Left cardiac atrium (tissue), 4 donors: ENCODE measurements at regions not wholly inside any gene's neighbourhood (a gene's known extent, or its start where the extent isn't known, plus 50 kb on each side); places are given as distances from the start of the nearest gene placed in this dataset.
"Not testable (repeated sequence)": the region's sequence is repeated elsewhere in the genome, so short reads cannot be mapped to it uniquely, and the experiment has no call there.

Experiments
- ATAC-seq, 2 donors: fragments of 200-7000 bp; cut with Tn5 transposase; one replicate each; pipeline ENCODE4 v1.9.1; 2020; ENCODE audit warnings: mild to moderate bottlenecking in 2 of 2, moderate library complexity in 2 of 2
- DNase-seq: peaks from one replicate; pipeline ENCODE4 v3.0.0-alpha.2; 2020
- intact Hi-C, 2 donors: fragments of 100-400 bp; cut with DNase I; formaldehyde crosslinking; loops; one replicate each; pipeline versions ENCODE4 v1.14.1 to v1.15.1; 2022 to 2023
- donor health status: DM: no; HTN: yes; CAD: no.
- donor health status: DM: no; HTN: yes; CAD: no; lungs with severe emphysema.
- donor health status: DM: yes; HTN: yes; CAD: no.
- donor health status: Dilated cardiomyopathy.

- DNase-seq, result no peak
- ATAC-seq, result peak in 1 of 2 donors; percentile 19
- intact Hi-C loops, result no loop called here
Observed at GRCh38 chr13:18996627-18997051, 185.0 kb downstream of the TUBA3C start.

- ATAC-seq, result no peak
Observed at GRCh38 chr13:18996221-18996620, 185.4 kb downstream of the TUBA3C start.

DNA sequence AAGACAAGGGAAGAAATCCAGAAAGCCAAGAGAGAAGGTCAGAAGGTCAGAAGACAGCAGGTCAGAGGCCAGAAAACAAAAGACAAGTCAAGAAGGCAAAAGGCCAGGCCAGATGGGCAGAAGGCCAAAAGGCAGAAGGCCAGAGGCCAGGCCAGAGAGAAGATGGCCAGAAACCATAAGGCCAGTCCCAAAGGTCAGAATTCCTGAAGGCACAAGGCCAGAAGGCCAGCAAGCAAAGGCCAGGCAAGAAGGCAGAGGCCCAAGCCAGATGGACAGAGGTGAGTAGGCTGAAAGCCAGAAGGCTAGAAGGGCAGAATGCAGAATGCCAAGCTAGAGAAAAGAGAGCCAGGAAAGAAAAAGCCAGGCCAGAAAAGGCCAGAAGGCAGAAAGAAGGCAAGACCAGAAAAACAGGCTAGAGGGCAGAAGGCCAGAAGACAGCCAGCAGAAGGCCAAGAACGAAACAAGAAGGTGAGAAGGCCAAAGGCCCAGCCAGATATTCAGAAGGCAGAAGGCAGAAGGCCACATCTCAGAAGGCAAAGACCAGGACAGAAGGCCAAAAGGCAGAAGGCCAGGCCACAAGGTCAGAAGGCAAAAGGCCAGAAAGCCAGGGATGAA lies 186.3 kb downstream of the TUBA3C start:
- ATAC-seq, result no peak
- no peak for DNase-seq
- intact Hi-C loops, result no loop called here

More at GRCh38 chr13:18996221-18996620, 185.4 kb downstream of the TUBA3C start:
- intact Hi-C loops, result no loop called here
- no peak for DNase-seq

GRCh38 chr13:18993884-18994660 lies 187.6 kb downstream of the TUBA3C start:
- intact Hi-C loops, result no loop called here
- DNase-seq (no peak), ATAC-seq (no peak)

- DNase-seq (no peak), ATAC-seq (no peak)
- intact Hi-C loops, result no loop called here
Observed at GRCh38 chr13:18992791-18993190, 188.8 kb downstream of the TUBA3C start.

DNA sequence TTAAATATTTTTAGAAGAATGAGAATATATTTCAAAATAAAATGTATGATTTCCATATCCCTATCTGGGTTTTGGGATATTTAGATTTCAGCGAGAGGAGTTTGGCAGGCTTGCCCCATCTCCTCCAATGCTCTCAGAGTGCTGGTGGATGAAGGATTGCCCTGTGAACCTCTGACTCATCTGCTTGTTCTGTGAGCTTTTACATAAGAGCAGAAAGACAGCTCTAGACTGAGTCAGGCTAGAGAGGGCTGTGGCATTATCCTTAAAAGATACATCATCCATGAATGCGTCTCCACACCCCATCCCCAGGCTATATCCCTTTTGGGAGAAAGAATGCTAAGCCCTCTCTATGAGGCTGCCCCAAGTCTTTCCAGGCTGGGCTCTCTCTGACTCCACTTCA lies 190.6 kb downstream of the TUBA3C start:
- peak; percentile 30 to 95 for ATAC-seq

GRCh38 chr13:18978447-18978846 lies 203.2 kb downstream of the TUBA3C start:
- peak; percentile 36 for DNase-seq
- intact Hi-C loops, result no loop called here
- ATAC-seq, result peak; percentile 19 to 93

More for the DNA sequence above, 190.6 kb downstream of the TUBA3C start:
- intact Hi-C loops, result no loop called here
- DNase-seq, result no peak

- ATAC-seq (no peak), DNase-seq (no peak)
- intact Hi-C loops, result no loop called here
Observed at GRCh38 chr13:18977857-18978256, 203.8 kb downstream of the TUBA3C start.

DNA sequence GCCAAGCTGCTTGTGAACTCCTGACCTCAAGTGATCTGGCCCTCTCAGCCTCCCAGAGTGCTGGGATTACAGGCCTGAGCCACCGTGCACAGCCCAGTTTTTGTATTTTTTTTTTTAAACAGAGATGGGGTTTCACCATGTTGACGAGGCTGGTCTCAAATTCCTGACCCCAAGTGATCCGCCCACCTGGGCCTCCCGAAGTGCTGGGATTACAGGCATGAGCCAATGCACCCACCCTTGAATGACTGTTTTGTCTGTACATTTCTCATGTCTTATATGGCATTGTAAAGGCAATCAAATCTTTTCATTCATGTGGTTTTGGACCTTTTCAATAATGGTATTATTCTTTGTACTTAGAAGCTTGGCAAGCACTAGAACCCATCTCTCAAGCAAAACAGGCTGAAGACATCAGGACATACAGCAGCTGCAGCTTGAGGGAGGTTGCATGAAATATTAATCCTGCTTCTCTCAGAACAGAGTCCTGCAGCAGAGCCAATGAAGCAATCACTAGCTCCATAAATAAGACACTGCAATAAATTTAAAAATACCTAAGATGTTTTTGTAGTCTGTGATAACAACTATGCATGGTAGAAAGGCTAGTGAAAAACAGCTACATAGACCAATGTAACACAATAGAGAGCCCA lies 209.9 kb downstream of the TUBA3C start:
- ATAC-seq (no peak), DNase-seq (no peak)
- intact Hi-C loops, result no loop called here

DNA sequence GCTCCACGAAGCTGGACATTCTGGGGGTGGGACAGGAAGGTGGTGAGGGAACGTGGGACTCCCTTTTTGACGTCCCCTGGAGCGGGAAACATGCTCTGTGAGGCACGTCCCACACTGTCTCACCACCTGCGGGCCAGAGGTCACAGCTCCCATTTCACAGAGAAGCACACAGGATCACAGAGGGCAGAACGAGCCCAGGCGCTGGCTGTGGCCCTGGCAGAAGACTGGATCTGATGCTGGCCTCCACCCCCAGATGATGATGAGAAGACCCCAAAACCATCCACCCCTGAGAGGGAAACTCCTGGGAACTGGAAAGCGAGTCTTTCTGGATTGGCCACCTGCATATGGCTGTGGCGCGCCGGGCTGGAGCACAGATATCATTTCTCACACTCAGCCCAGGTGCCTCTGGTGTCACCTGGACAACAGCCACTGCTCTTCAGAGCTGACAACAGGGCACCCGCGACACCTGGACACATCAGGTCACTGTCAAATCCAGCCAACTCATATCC lies 216.2 kb downstream of the TUBA3C start:
- DNase-seq, result no peak
- ATAC-seq, result no peak
- intact Hi-C loops, result no loop called here

DNA sequence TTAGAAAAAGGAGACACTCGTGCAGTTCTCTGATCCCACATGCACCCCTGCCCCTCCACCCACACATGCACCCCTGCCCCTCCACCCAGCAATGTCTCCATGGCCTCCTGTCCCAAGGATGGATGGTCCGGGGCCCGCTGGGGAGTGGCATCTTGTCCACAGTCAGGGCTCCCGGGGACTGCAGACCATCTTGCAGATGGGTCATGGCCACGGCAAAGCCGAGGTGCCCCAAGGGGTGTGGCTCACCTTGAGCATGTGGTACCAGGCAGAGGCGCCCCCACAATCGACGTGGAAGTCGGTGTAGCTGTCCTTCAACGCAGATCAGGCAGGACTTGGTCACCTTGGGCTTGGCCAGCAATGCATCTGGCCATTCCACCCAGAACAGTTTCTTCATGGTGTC lies 216.7 kb downstream of the TUBA3C start:
- intact Hi-C loops, result no loop called here
- DNase-seq (no peak), ATAC-seq (no peak)

- DNase-seq, intact Hi-C loops, ATAC-seq: not testable (repeated sequence)
Observed at GRCh38 chr13:18963684-18964083, 217.9 kb downstream of the TUBA3C start.

- DNase-seq (no peak), ATAC-seq (no peak)
- intact Hi-C loops, result no loop called here
Observed at GRCh38 chr13:18962168-18962734, 219.4 kb downstream of the TUBA3C start.

DNA sequence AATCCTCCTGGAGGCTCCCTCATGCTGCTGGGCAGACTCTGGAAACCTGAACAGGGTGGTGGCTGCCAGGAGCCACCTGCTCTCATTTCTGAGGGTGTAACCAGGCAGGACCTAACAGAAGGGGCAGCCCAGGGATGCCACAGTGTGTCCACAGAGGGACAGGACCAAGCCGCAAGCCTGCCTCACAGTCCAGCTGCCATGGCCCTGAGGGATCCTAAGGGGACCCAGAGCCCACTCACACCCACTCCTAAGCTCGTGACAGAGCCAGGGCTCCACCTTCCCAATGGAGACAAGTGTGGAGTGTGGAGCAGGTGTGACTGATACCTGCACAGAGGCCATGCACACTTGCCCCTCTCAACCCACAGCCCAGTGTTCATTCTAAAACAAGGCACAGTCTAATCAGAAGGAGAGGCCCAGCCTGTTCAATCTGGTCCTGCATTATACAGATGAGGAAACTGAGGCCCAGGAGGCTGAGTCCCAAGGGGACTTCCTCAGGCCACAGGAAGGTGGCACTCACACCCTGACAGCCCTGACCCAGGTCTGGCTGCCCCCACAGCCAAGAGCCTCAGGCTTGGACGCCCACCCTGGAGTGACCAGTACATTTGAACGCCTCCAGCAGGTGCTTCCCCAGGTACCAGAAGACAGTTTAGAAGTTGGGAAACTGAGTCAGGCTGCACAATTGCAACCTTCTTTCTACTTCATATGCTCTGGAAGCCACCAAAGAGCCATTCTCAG lies 220.1 kb downstream of the TUBA3C start:
- DNase-seq, result no peak
- intact Hi-C loops, result no loop called here
- no peak for ATAC-seq

DNA sequence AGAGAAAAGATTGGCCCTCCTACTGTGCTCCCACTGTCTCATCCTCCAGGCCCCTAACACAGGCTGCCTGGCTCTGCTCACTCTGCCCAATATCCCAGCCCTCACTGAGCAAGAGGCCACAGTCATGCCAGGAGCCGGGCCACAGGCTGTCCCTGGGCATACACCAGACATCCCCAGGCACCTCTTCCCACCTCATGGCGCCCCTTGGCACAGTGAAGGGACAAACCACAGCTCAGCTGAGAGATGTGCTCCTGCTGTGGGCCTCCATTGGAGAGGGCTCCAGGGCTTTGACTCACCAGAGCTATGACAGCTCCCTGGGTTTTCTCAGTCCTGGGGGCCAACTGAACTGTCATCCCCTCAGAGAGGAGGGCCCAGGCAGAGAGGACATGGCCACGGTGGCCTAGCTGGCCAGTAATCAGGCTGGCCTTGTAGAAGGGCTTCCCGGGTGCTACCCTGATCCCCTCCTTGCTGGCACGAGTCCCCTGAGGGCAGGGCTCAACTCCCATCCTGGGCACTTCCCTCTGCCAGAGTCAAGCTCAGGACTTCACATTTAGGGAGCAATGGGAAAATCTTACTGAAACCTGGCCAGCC lies 220.9 kb downstream of the TUBA3C start:
- no peak for ATAC-seq
- intact Hi-C loops, result no loop called here
- no peak for DNase-seq

DNA sequence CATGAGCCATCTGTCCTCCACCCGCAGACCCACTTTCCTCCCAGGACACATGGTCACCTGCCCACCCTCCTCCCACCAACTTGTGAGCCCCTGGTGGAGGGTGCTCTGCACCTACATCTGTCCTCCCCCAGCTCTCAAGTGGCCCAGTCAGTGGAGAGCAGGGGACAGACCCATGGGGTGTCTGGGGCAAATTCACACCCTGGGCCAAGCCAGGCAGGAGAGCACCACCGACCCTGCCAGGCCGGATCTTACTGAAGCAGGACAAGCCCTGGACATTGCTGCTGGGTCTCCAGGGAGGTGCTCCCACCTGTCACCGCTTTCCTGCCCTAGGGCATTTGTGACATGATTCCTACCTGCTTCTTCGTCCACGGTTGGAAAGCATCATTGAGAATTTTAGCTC lies 221.6 kb downstream of the TUBA3C start:
- DNase-seq (no peak), ATAC-seq (no peak)
- intact Hi-C loops, result no loop called here

- DNase-seq (no peak), ATAC-seq (no peak)
- intact Hi-C loops, result no loop called here
Observed at GRCh38 chr13:18959229-18959628, 222.4 kb downstream of the TUBA3C start.

DNA sequence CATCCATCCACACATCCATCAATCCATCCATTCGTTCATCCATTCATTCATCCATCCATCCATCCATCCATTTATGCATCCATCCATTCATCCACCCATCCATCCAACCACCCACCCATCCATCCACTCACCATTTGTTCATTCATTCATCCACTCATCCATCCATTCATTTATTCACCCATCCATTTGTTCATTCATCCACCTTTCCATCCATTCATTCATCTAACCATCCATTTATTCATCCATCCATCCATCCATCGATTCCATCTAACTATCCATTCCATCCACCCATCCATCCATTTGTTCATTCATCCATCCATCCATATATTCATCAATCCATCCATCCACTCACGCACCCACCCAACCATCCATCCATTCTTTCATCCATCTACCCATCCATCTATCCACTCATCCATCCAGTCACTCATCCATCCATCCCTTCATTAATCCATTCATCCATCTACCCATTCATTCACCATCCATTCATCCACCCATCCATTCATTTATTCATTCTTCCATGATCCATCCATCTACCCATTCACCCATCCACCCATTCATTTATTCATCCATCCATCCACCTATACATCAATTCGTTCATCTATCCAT lies 225.0 kb downstream of the TUBA3C start:
- DNase-seq (no peak), ATAC-seq (no peak)
- intact Hi-C loops, result no loop called here
